ENCODE measurements at regions not wholly inside any gene's neighbourhood (a gene's known extent, or its start where the extent isn't known, plus 50 kb on each side); places are given as distances from the start of the nearest gene placed in this dataset.

DNA sequence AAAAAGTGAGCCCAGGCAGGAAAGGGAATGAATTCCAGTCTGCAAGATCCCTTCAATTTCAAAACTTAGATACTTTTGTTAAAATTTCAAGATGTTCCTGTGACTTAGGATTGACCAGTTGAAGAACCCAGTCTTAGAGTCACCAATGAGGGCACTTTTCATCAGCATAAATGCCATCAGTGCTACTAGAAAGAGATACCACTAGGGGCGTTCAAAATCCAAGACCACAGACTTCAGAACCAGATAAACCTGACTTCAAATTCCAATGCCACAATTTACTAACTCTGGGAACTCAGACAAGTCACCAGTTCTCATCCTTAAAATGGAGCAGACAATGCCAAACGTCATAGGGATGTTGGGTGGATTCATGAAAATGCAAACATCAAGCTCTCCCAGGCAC is 523.2 kb downstream of the BUD13 start:
- Histone ChIP-seq H3K27ac (ENCODE audit: low read length) (no peak overlapping the region), H3F3A (ENCODE audit: insufficient read depth, low read length, poor library complexity, severe bottlenecking) (no peaks in the 10 kb centered on the region), H3K9ac (ENCODE audit: low read length) (no peak overlapping the region), H3K9me3 (ENCODE audit: low read length) (no peaks in the 10 kb centered on the region), H3K36me3 (ENCODE audit: insufficient read depth, low read length) (no peaks in the 10 kb centered on the region), H4K20me1 (ENCODE audit: insufficient read depth) (no peaks in the 10 kb centered on the region), H3K4me3 (ENCODE audit: low read length) (no peak overlapping the region), H2AFZ (ENCODE audit: low read depth, low read length) (no peak overlapping the region), H3K4me2 (ENCODE audit: low read length) (no peak overlapping the region), H3K79me2 (replicated peaks; ENCODE audit: insufficient read depth, low read length) (no peaks in the 10 kb centered on the region), H3K9me2 (ENCODE audit: insufficient read depth, low read length) (no peaks in the 10 kb centered on the region), H3K27me3 (ENCODE audit: insufficient read depth, low read depth, low read length) (no peaks in the 10 kb centered on the region)
- TF ChIP-seq, protein P1, sequence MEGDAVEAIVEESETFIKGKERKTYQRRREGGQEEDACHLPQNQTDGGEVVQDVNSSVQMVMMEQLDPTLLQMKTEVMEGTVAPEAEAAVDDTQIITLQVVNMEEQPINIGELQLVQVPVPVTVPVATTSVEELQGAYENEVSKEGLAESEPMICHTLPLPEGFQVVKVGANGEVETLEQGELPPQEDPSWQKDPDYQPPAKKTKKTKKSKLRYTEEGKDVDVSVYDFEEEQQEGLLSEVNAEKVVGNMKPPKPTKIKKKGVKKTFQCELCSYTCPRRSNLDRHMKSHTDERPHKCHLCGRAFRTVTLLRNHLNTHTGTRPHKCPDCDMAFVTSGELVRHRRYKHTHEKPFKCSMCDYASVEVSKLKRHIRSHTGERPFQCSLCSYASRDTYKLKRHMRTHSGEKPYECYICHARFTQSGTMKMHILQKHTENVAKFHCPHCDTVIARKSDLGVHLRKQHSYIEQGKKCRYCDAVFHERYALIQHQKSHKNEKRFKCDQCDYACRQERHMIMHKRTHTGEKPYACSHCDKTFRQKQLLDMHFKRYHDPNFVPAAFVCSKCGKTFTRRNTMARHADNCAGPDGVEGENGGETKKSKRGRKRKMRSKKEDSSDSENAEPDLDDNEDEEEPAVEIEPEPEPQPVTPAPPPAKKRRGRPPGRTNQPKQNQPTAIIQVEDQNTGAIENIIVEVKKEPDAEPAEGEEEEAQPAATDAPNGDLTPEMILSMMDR (IDR thresholded peaks at IDR 0.05; ENCODE audit: poor library complexity, severe bottlenecking): no peak
- TF ChIP-seq, protein P2, sequence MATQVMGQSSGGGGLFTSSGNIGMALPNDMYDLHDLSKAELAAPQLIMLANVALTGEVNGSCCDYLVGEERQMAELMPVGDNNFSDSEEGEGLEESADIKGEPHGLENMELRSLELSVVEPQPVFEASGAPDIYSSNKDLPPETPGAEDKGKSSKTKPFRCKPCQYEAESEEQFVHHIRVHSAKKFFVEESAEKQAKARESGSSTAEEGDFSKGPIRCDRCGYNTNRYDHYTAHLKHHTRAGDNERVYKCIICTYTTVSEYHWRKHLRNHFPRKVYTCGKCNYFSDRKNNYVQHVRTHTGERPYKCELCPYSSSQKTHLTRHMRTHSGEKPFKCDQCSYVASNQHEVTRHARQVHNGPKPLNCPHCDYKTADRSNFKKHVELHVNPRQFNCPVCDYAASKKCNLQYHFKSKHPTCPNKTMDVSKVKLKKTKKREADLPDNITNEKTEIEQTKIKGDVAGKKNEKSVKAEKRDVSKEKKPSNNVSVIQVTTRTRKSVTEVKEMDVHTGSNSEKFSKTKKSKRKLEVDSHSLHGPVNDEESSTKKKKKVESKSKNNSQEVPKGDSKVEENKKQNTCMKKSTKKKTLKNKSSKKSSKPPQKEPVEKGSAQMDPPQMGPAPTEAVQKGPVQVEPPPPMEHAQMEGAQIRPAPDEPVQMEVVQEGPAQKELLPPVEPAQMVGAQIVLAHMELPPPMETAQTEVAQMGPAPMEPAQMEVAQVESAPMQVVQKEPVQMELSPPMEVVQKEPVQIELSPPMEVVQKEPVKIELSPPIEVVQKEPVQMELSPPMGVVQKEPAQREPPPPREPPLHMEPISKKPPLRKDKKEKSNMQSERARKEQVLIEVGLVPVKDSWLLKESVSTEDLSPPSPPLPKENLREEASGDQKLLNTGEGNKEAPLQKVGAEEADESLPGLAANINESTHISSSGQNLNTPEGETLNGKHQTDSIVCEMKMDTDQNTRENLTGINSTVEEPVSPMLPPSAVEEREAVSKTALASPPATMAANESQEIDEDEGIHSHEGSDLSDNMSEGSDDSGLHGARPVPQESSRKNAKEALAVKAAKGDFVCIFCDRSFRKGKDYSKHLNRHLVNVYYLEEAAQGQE (IDR thresholded peaks at IDR 0.05; ENCODE audit: borderline replicate concordance): no peak
- TF ChIP-seq EZH2 (IDR thresholded peaks at IDR 0.05; ENCODE audit: borderline replicate concordance, insufficient read depth, low read length, poor library complexity, severe bottlenecking): no peak
- no peak for TF ChIP-seq TAF1 (IDR thresholded peaks at IDR 0.05; ENCODE audit: low read depth)
- TF ChIP-seq RAD21 (conservative IDR thresholded peaks at IDR 0.05): no peak

- Histone ChIP-seq H3K79me2 (replicated peaks; ENCODE audit: insufficient read depth, low read length) (no peaks in the 10 kb centered on the region), H3K27ac (ENCODE audit: low read length) (peak overlapping the region; percentile 25), H3K9ac (ENCODE audit: low read length) (no peak overlapping the region), H3K4me2 (ENCODE audit: low read length) (no peak overlapping the region), H3K9me2 (ENCODE audit: insufficient read depth, low read length) (no peaks in the 10 kb centered on the region), H3K9me3 (ENCODE audit: low read length) (no peaks in the 10 kb centered on the region), H4K20me1 (ENCODE audit: insufficient read depth) (no peaks in the 10 kb centered on the region), H3F3A (ENCODE audit: insufficient read depth, low read length, poor library complexity, severe bottlenecking) (no peaks in the 10 kb centered on the region), H3K36me3 (ENCODE audit: insufficient read depth, low read length) (no peaks in the 10 kb centered on the region), H3K27me3 (ENCODE audit: insufficient read depth, low read depth, low read length) (no peaks in the 10 kb centered on the region), H2AFZ (ENCODE audit: low read depth, low read length) (no peak overlapping the region), H3K4me3 (ENCODE audit: low read length) (no peak overlapping the region)
- TF ChIP-seq POLR2AphosphoS5 (IDR thresholded peaks at IDR 0.05): no peak
- no peak for TF ChIP-seq MXI1 (conservative IDR thresholded peaks at IDR 0.05; ENCODE audit: poor library complexity, severe bottlenecking)
- TF ChIP-seq SMC3 (conservative IDR thresholded peaks at IDR 0.05; ENCODE audit: poor library complexity): no peak
- TF ChIP-seq, protein P2 (IDR thresholded peaks at IDR 0.05; ENCODE audit: borderline replicate concordance): no peak
- TF ChIP-seq RAD21 (conservative IDR thresholded peaks at IDR 0.05): no peak
- no peak for TF ChIP-seq EZH2 (IDR thresholded peaks at IDR 0.05; ENCODE audit: borderline replicate concordance, insufficient read depth, low read length, poor library complexity, severe bottlenecking)
- TF ChIP-seq EP300 (conservative IDR thresholded peaks at IDR 0.05; ENCODE audit: poor library complexity, severe bottlenecking): no peak
- no peak for TF ChIP-seq TAF1 (IDR thresholded peaks at IDR 0.05; ENCODE audit: low read depth)
- TF ChIP-seq, protein P1 (IDR thresholded peaks at IDR 0.05; ENCODE audit: poor library complexity, severe bottlenecking): no peak
Observed at GRCh38 chr11:116244889-116245288, 527.9 kb downstream of the BUD13 start.

All from neural cell (in vitro differentiated cells).